SK-N-MC (cell line): ENCODE measurements at regions not wholly inside any gene's neighbourhood (a gene's known extent, or its start where the extent isn't known, plus 50 kb on each side); places are given as distances from the start of the nearest gene placed in this dataset.

Source experiments
- EZH2 ChIP-seq: fragments of 200-600 bp; sonication (generic); IDR thresholded peaks from one replicate; pipeline ENCODE4 v1.6.1; 2017; ENCODE audit warnings: antibody characterized with exemption
- POLR2AphosphoS5 ChIP-seq: IDR thresholded peaks from 2 replicates; pipeline ENCODE4 v1.6.1; 2012; ENCODE audit warnings: mild to moderate bottlenecking, low read depth, low read length, borderline replicate concordance

GRCh38 chr4:127575888-127576287 lies 56.9 kb upstream of the INTU start:
- TF ChIP-seq EZH2: no peak
- no peak for TF ChIP-seq POLR2AphosphoS5
